Panc1 (cell line): ENCODE measurements at regions not wholly inside any gene's neighbourhood (a gene's known extent, or its start where the extent isn't known, plus 50 kb on each side); places are given as distances from the start of the nearest gene placed in this dataset.

Experiments used
- ATAC-seq: fragments of 200-7000 bp; cut with Tn5 transposase; 2 replicates; pipeline ENCODE4 v1.9.1; 2020; ENCODE audit warnings: mild to moderate bottlenecking, moderate library complexity
- BruUV-seq: library from RNA; stranded (reverse); fragments of 400-500 nt; replicated peaks from 2 replicates; lab custom pipeline; 2021; lab: Mats Ljungman, UMichigan
- CTCF ChIA-PET: fragments of 300-600 bp; sonication (Branson Sonifier 250); formaldehyde crosslinking; loops from one replicate; lab custom pipeline; 2022; ENCODE audit warnings: antibody characterized with exemption; lab: Charles Lee
- POLR2A ChIA-PET: fragments of 300-600 bp; sonication (Branson Sonifier 250); formaldehyde crosslinking; loops from one replicate; lab custom pipeline; 2022; ENCODE audit warnings: antibody characterized with exemption; lab: Charles Lee
- DNase-seq: peaks from one replicate; pipeline ENCODE4 v3.0.0-alpha.2; 2010; ENCODE audit warnings: low read depth, low spot score
- H3K27ac ChIP-seq: 2 replicates; pipeline ENCODE4 v1.5.1; 2011; ENCODE audit warnings: mild to moderate bottlenecking, low read length, inconsistent platforms
- H3K27me3 ChIP-seq: fragments of 200-500 bp; sonication (Bioruptor generic); 2 replicates; pipeline ENCODE4 v1.6.0; 2014; ENCODE audit warnings: low read length, inconsistent platforms; ENCODE audit not compliant: control insufficient read depth, insufficient read depth
- H3K36me3 ChIP-seq: fragments of 200-500 bp; sonication (Bioruptor generic); 2 replicates; pipeline ENCODE4 v1.5.1; 2014; ENCODE audit warnings: inconsistent platforms, mild to moderate bottlenecking, low read length, moderate library complexity; ENCODE audit not compliant: control insufficient read depth, insufficient read depth
- H3K4me1 ChIP-seq: 2 replicates; pipeline ENCODE4 v1.5.1; 2011; ENCODE audit warnings: inconsistent platforms, mild to moderate bottlenecking, low read length, moderate library complexity; ENCODE audit not compliant: control insufficient read depth, insufficient read depth
- H3K4me3 ChIP-seq, 2 experiments: 2 replicates each; pipeline ENCODE4 v1.5.1; 2011 to 2012; ENCODE audit warnings: low read depth in 2 of 2, low read length in 2 of 2, mild to moderate bottlenecking in 2 of 2, inconsistent platforms in 1 of 2, moderate library complexity in 1 of 2
- H3K9me3 ChIP-seq: fragments of 200-500 bp; sonication (Bioruptor generic); 2 replicates; pipeline ENCODE4 v1.5.1; 2014; ENCODE audit warnings: low read depth, mild to moderate bottlenecking, inconsistent platforms, low read length, moderate library complexity; ENCODE audit not compliant: control insufficient read depth, insufficient read depth
- CTCF ChIP-seq: fragments of 450-650 bp; IDR thresholded peaks from 2 replicates; pipeline ENCODE4 v1.5.1; 2017; ENCODE audit warnings: mild to moderate bottlenecking
- POLR2AphosphoS5 ChIP-seq: IDR thresholded peaks from 2 replicates; pipeline ENCODE4 v1.6.1; 2012; ENCODE audit warnings: mild to moderate bottlenecking, low read depth, low read length, moderate library complexity
- REST ChIP-seq, 2 experiments: IDR thresholded peaks; 2 replicates each; pipeline ENCODE4 v1.6.1; 2011 to 2012; ENCODE audit warnings: low read depth in 2 of 2, control low read depth in 1 of 2, low read length in 1 of 2, mild to moderate bottlenecking in 1 of 2, moderate library complexity in 1 of 2; ENCODE audit not compliant: insufficient read depth in 1 of 2
- SIN3A ChIP-seq: IDR thresholded peaks from 2 replicates; pipeline ENCODE4 v1.6.1; 2012; ENCODE audit warnings: low read depth, mild to moderate bottlenecking, low read length, moderate library complexity, borderline replicate concordance; ENCODE audit not compliant: insufficient read depth
- TCF7L2 ChIP-seq: IDR thresholded peaks from 2 replicates; pipeline ENCODE4 v1.6.1; 2011; ENCODE audit warnings: mild to moderate bottlenecking, low read depth, low read length, inconsistent platforms
- in situ Hi-C: cut with HindIII; loops from 2 replicates; pipeline ENCODE4 v1.10.0; 2016; ENCODE audit warnings: low sequenced_read_pairs, low pct_unique_long_range_greater_than_20kb
- intact Hi-C: fragments of 100-400 bp; cut with micrococcal nuclease; formaldehyde crosslinking; loops from one replicate; pipeline ENCODE4 v1.10.0; 2022; ENCODE audit not compliant: unreplicated experiment

GRCh38 chr5:10861423-10861790 lies 100.4 kb upstream of the DAP start:
- Histone ChIP-seq H3K27ac (no peak overlapping the region), H3K9me3 (no peaks in the 10 kb centered on the region), H3K4me1 (peaks cover 6% of the 10 kb centered on the region; the same call in 1 of the 2 replicates), H3K36me3 (no peaks in the 10 kb centered on the region), H3K4me3 (no peak overlapping the region), H3K27me3 (no peaks in the 10 kb centered on the region; the same call in none of the 2 replicates)
- in situ Hi-C loops: no loop called here
- DNase-seq (no peak), ATAC-seq (no peak)
- intact Hi-C loops: loop anchor here (10.0 kb wide), 1 partner anchor 167 kb away; no protein-coding TSS in a partner anchor
- ChIA-PET CTCF (no interaction called here), POLR2A (no interaction called here)
- BruUV-seq: no TSS peak
- TF ChIP-seq SIN3A (no peak), TCF7L2 (no peak), REST (IDR thresholded peaks at IDR 0.05; ENCODE audit: insufficient read depth in 1 of 2, low read depth in 2 of 2, low read length in 1 of 2) (no peak), CTCF (no peak), POLR2AphosphoS5 (no peak)

- Histone ChIP-seq H3K9me3 (no peaks in the 10 kb centered on the region), H3K27me3 (no peaks in the 10 kb centered on the region; the same call in 1 of the 2 replicates), H3K4me1 (peaks cover 6% of the 10 kb centered on the region; the same call in 1 of the 2 replicates), H3K4me3 (no peak overlapping the region), H3K27ac (no peak overlapping the region), H3K36me3 (no peaks in the 10 kb centered on the region)
- DNase-seq: no peak
- no TSS peak for BruUV-seq
- TF ChIP-seq TCF7L2 (no peak), CTCF (no peak), POLR2AphosphoS5 (no peak), SIN3A (no peak)
- ChIA-PET CTCF (no interaction called here), POLR2A (no interaction called here)
- intact Hi-C loops: loop anchor here (10.0 kb wide), 1 partner anchor 166 kb away; no protein-coding TSS in a partner anchor
- no peak for ATAC-seq
- in situ Hi-C loops: no loop called here
These were observed 99.8 kb upstream of the DAP start for GRCh38 chr5:10860645-10861422.
